IMR-90 (cell line): ENCODE measurements at regions not wholly inside any gene's neighbourhood (a gene's known extent, or its start where the extent isn't known, plus 50 kb on each side); places are given as distances from the start of the nearest gene placed in this dataset.

Source experiments
- ATAC-seq: fragments of 200-7000 bp; cut with Tn5 transposase; 2 replicates; pipeline ENCODE4 v1.9.1; 2020; ENCODE audit warnings: low read depth, mild to moderate bottlenecking, moderate library complexity
- BruUV-seq: library from RNA; stranded (reverse); fragments of 400-500 nt; replicated peaks from 2 replicates; lab custom pipeline; 2021; lab: Mats Ljungman, UMichigan
- CTCF ChIA-PET: fragments of 300-600 bp; formaldehyde crosslinking; extraction: SDS; loops from one replicate; lab custom pipeline; 2021; ENCODE audit warnings: antibody characterized with exemption; lab: Yijun Ruan, JAX
- POLR2A ChIA-PET: fragments of 300-600 bp; sonication (Branson Sonifier 250); formaldehyde crosslinking; loops from one replicate; lab custom pipeline; 2022; ENCODE audit warnings: antibody characterized with exemption; ENCODE audit not compliant: unreplicated experiment; lab: Charles Lee
- DNase-seq: peaks from one replicate; pipeline ENCODE4 v3.0.0; 2013
- H2AFZ ChIP-seq: replicated peaks from 2 replicates; pipeline ENCODE3; 2013; ENCODE audit warnings: low read length, mild to moderate bottlenecking; ENCODE audit not compliant: poor library complexity
- H2AK5ac ChIP-seq: 2 replicates; pipeline ENCODE4 v1.6.1; 2013; ENCODE audit warnings: low read depth, low read length, inconsistent platforms
- H2AK9ac ChIP-seq: replicated peaks from 2 replicates; pipeline ENCODE3; 2013; ENCODE audit warnings: mild to moderate bottlenecking, low read depth, low read length, moderate library complexity; ENCODE audit not compliant: poor library complexity
- H2BK120ac ChIP-seq: 2 replicates; pipeline ENCODE4 v1.6.1; 2013; ENCODE audit warnings: low read depth, low read length, inconsistent platforms
- H2BK15ac ChIP-seq: 3 replicates; pipeline ENCODE4 v1.6.1; 2013; ENCODE audit warnings: low read depth, low read length, inconsistent platforms
- H2BK20ac ChIP-seq: 2 replicates; pipeline ENCODE4 v1.6.1; 2013; ENCODE audit warnings: low read depth, mild to moderate bottlenecking, inconsistent platforms, low read length, moderate library complexity
- H2BK5ac ChIP-seq: 2 replicates; pipeline ENCODE4 v1.6.1; 2013; ENCODE audit warnings: mild to moderate bottlenecking, low read depth, low read length, inconsistent platforms; ENCODE audit not compliant: poor library complexity, severe bottlenecking
- H3K14ac ChIP-seq: replicated peaks from 2 replicates; pipeline ENCODE4 v1.6.1; 2013; ENCODE audit warnings: low read depth, low read length, inconsistent platforms
- H3K18ac ChIP-seq: 2 replicates; pipeline ENCODE4 v1.6.1; 2013; ENCODE audit warnings: low read depth, low read length, control low read depth
- H3K23ac ChIP-seq: 2 replicates; pipeline ENCODE4 v1.6.1; 2013; ENCODE audit warnings: low read depth, low read length, inconsistent platforms
- H3K27ac ChIP-seq: 2 replicates; pipeline ENCODE4 v1.5.1; 2013; ENCODE audit warnings: mild to moderate bottlenecking, control low read depth, low read length; ENCODE audit not compliant: insufficient read depth
- H3K27me3 ChIP-seq: 2 replicates; pipeline ENCODE4 v1.6.1; 2013; ENCODE audit warnings: low read length; ENCODE audit not compliant: control insufficient read depth, insufficient read depth
- H3K36me3 ChIP-seq: 2 replicates; pipeline ENCODE4 v1.6.1; 2013; ENCODE audit warnings: low read length, mixed read lengths; ENCODE audit not compliant: control insufficient read depth, insufficient read depth
- H3K4ac ChIP-seq: 2 replicates; pipeline ENCODE4 v1.6.1; 2013; ENCODE audit warnings: low read depth, low read length, inconsistent platforms
- H3K4me1 ChIP-seq: 2 replicates; pipeline ENCODE4 v1.6.1; 2013; ENCODE audit warnings: low read length, mixed read lengths; ENCODE audit not compliant: control insufficient read depth, insufficient read depth
- H3K4me2 ChIP-seq: 2 replicates; pipeline ENCODE4 v1.6.1; 2013; ENCODE audit warnings: low read depth, mild to moderate bottlenecking, control low read depth, low read length, moderate library complexity
- H3K4me3 ChIP-seq: 2 replicates; pipeline ENCODE4 v1.5.1; 2013; ENCODE audit warnings: low read depth, mild to moderate bottlenecking, control low read depth, low read length, moderate library complexity; ENCODE audit not compliant: insufficient read depth
- H3K56ac ChIP-seq: 2 replicates; pipeline ENCODE4 v1.6.1; 2013; ENCODE audit warnings: low read length, inconsistent platforms; ENCODE audit not compliant: insufficient read depth; ENCODE audit errors: extremely low read depth
- H3K79me1 ChIP-seq, 2 experiments: 2 replicates each; pipeline ENCODE4 v1.6.1; 2013; ENCODE audit warnings: low read length in 2 of 2, inconsistent platforms in 1 of 2, low read depth in 1 of 2
- H3K9ac ChIP-seq: 2 replicates; pipeline ENCODE4 v1.6.1; 2013; ENCODE audit warnings: low read depth, low read length, control low read depth
- H3K9me1 ChIP-seq: 2 replicates; pipeline ENCODE4 v1.6.1; 2013; ENCODE audit warnings: low read length, inconsistent platforms; ENCODE audit not compliant: insufficient read depth
- H3K9me3 ChIP-seq: 2 replicates; pipeline ENCODE4 v1.6.1; 2013; ENCODE audit warnings: low read length; ENCODE audit not compliant: control insufficient read depth, insufficient read depth
- H4K20me1 ChIP-seq: 2 replicates; pipeline ENCODE4 v1.6.1; 2013; ENCODE audit warnings: low read length, inconsistent platforms; ENCODE audit not compliant: insufficient read depth
- H4K5ac ChIP-seq: 2 replicates; pipeline ENCODE4 v1.6.1; 2013; ENCODE audit warnings: mild to moderate bottlenecking, low read depth, low read length, control low read depth
- H4K8ac ChIP-seq, 2 experiments: 2 replicates each; pipeline ENCODE4 v1.6.1; 2013; ENCODE audit warnings: low read depth in 2 of 2, low read length in 2 of 2, control low read depth in 1 of 2, inconsistent platforms in 1 of 2
- H4K91ac ChIP-seq: 2 replicates; pipeline ENCODE4 v1.6.1; 2013; ENCODE audit warnings: low read depth, low read length, inconsistent platforms; ENCODE audit not compliant: insufficient read depth
- BHLHE40 ChIP-seq: fragments of 150-350 bp; IDR thresholded peaks from 2 replicates; pipeline ENCODE4 v1.6.1; 2016; ENCODE audit warnings: mild to moderate bottlenecking, low read depth, low read length
- CEBPB ChIP-seq: IDR thresholded peaks from 2 replicates; pipeline ENCODE4 v1.6.1; 2012; ENCODE audit warnings: low read depth, low read length, improper control_type of control experiment
- CHD1 ChIP-seq: IDR thresholded peaks from 2 replicates; pipeline ENCODE4 v1.6.1; 2012; ENCODE audit warnings: low read depth, low read length, improper control_type of control experiment
- CTCF ChIP-seq: conservative IDR thresholded peaks from 2 replicates; pipeline ENCODE4 v1.5.1; 2012; ENCODE audit warnings: mild to moderate bottlenecking, low read depth, low read length, improper control_type of control experiment
- ELK1 ChIP-seq: fragments of 150-350 bp; IDR thresholded peaks from 2 replicates; pipeline ENCODE4 v1.6.1; 2016; ENCODE audit warnings: low read depth, mild to moderate bottlenecking, low read length, moderate library complexity, borderline replicate concordance
- FOS ChIP-seq: fragments of 150-350 bp; IDR thresholded peaks from 2 replicates; pipeline ENCODE4 v1.6.1; 2016; ENCODE audit warnings: low read depth, low read length
- MAFK ChIP-seq: IDR thresholded peaks from 2 replicates; pipeline ENCODE4 v1.6.1; 2012; ENCODE audit warnings: low read depth, low read length, improper control_type of control experiment
- MAZ ChIP-seq: IDR thresholded peaks from 2 replicates; pipeline ENCODE4 v1.6.1; 2012; ENCODE audit warnings: low read depth, mild to moderate bottlenecking, low read length, improper control_type of control experiment, moderate library complexity, borderline replicate concordance
- MXI1 ChIP-seq: IDR thresholded peaks from 2 replicates; pipeline ENCODE4 v1.6.1; 2012; ENCODE audit warnings: low read depth, mild to moderate bottlenecking, low read length, moderate library complexity, borderline replicate concordance
- NFE2L2 ChIP-seq: fragments of 150-350 bp; IDR thresholded peaks from 2 replicates; pipeline ENCODE4 v1.6.1; 2016; ENCODE audit warnings: low read depth, mild to moderate bottlenecking, low read length
- POLR2A ChIP-seq: IDR thresholded peaks from 2 replicates; pipeline ENCODE4 v1.6.1; 2012; ENCODE audit warnings: mild to moderate bottlenecking, low read depth, low read length
- RAD21 ChIP-seq: IDR thresholded peaks from 2 replicates; pipeline ENCODE4 v1.6.1; 2012; ENCODE audit warnings: low read length, improper control_type of control experiment
- RCOR1 ChIP-seq: IDR thresholded peaks from 2 replicates; pipeline ENCODE4 v1.6.1; 2012; ENCODE audit warnings: mild to moderate bottlenecking, low read length, improper control_type of control experiment; ENCODE audit not compliant: insufficient replicate concordance
- RFX5 ChIP-seq: IDR thresholded peaks from 2 replicates; pipeline ENCODE4 v1.8.0; 2012; ENCODE audit warnings: low read depth, mild to moderate bottlenecking, low read length, moderate library complexity
- SMC3 ChIP-seq: fragments of 150-350 bp; IDR thresholded peaks from 2 replicates; pipeline ENCODE4 v1.6.1; 2016; ENCODE audit warnings: low read depth, mild to moderate bottlenecking, antibody characterized with exemption, low read length, moderate library complexity
- WGBS, 2 experiments: methylation state at CpG; one replicate each; pipeline versions ENCODE4 v1.1.5 to v1.1.7; 2013; ENCODE audit warnings: missing lambda C conversion rate in 2 of 2; ENCODE audit not compliant: insufficient read length in 1 of 2; ENCODE audit errors: extremely low coverage in 2 of 2; 5-methylcytosine and 5-hydroxymethylcytosine counted together
- dilution Hi-C: fragments of 300-500 bp; cut with HindIII; formaldehyde crosslinking; loops from one replicate; pipeline ENCODE4 v1.14.3; 2018; ENCODE audit warnings: low sequenced_read_pairs; ENCODE audit not compliant: unreplicated experiment
- in situ Hi-C: fragments of 300-500 bp; cut with MboI; formaldehyde crosslinking; loops from 3 replicates; pipeline ENCODE4 v1.14.3; 2019; ENCODE audit warnings: low sequenced_read_pairs, inconsistent platforms, mixed read lengths
- intact Hi-C: fragments of 100-400 bp; cut with micrococcal nuclease; formaldehyde crosslinking; loops from 2 replicates; pipeline ENCODE4 v1.10.0; 2022
- TF ChIP-seq, protein P1 (sequence below): fragments of 150-350 bp; IDR thresholded peaks from 2 replicates; pipeline ENCODE4 v1.6.1; 2017; ENCODE audit warnings: mild to moderate bottlenecking, antibody characterized with exemption, low read length, low read depth

DNA sequence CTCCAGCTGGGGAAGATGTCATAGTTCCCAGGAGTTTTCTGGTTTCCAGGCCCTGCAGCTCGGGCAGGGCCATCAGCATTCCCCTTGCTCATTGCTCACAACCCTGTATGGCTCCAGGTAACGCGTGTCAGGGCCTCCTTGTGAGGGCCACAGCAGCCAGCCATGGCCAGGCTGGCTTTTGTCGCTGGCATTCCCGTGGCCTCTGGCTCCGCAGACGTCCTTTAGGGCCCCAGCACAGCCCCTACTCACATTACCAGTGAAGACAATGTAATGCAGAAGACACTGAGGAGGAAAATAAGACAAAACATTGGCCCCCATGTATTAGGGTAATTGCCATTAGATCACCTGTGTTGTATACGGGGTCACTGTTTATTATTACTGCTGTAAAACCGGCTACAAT lies 1799.0 kb downstream of the TP53TG3F start:
- ATAC-seq (no peak), DNase-seq (no peak)
- Histone ChIP-seq H4K5ac (no peak overlapping the region), H4K8ac (no peak overlapping the region), H2BK5ac (no peak overlapping the region), H3K23ac (no peak overlapping the region), H2BK15ac (no peak overlapping the region), H3K79me1 (no peaks in the 10 kb centered on the region), H4K20me1 (no peaks in the 10 kb centered on the region), H3K14ac (no peak overlapping the region), H3K4ac (no peak overlapping the region), H2AFZ (no peak overlapping the region), H3K36me3 (no peaks in the 10 kb centered on the region), H3K4me1 (no peaks in the 10 kb centered on the region), H2BK20ac (no peak overlapping the region), H2AK5ac (no peak overlapping the region), H3K27me3 (no peaks in the 10 kb centered on the region), H2BK120ac (no peak overlapping the region), H2AK9ac (no peak overlapping the region), H3K9me1 (no peaks in the 10 kb centered on the region), H3K4me3 (no peak overlapping the region), H3K56ac (no peak overlapping the region), H3K4me2 (no peak overlapping the region), H3K9ac (no peak overlapping the region), H3K27ac (no peak overlapping the region), H4K91ac (no peak overlapping the region), H3K18ac (no peak overlapping the region), H3K9me3 (peaks cover 12% of the 10 kb centered on the region)
- WGBS, 2 experiments, result no CpG with 5 or more reads among the region's 9 CpGs
- BruUV-seq, result no TSS peak
- POLR2A ChIA-PET, result no interaction called here
- dilution Hi-C loops, result no loop called here
- intact Hi-C loops, result no loop called here
- TF ChIP-seq POLR2A, result no peak
- TF ChIP-seq, protein P1, sequence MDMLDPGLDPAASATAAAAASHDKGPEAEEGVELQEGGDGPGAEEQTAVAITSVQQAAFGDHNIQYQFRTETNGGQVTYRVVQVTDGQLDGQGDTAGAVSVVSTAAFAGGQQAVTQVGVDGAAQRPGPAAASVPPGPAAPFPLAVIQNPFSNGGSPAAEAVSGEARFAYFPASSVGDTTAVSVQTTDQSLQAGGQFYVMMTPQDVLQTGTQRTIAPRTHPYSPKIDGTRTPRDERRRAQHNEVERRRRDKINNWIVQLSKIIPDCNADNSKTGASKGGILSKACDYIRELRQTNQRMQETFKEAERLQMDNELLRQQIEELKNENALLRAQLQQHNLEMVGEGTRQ, result no peak
- no peak for TF ChIP-seq MXI1
- TF ChIP-seq RFX5, result no peak
- TF ChIP-seq ELK1, result no peak
- TF ChIP-seq MAZ, result no peak
- TF ChIP-seq CTCF, result no peak
- TF ChIP-seq RCOR1, result no peak
- no peak for TF ChIP-seq BHLHE40
- TF ChIP-seq NFE2L2, result no peak
- no peak for TF ChIP-seq SMC3
- TF ChIP-seq MAFK, result no peak
- TF ChIP-seq RAD21, result no peak
- no peak for TF ChIP-seq CHD1
- TF ChIP-seq FOS, result no peak
- no peak for TF ChIP-seq CEBPB
- CTCF ChIA-PET, result no interaction called here
- in situ Hi-C loops, result no loop called here
